B cell (primary cell): ENCODE measurements at regions not wholly inside any gene's neighbourhood (a gene's known extent, or its start where the extent isn't known, plus 50 kb on each side); places are given as distances from the start of the nearest gene placed in this dataset.

Experiments
- ATAC-seq: fragments of 200-7000 bp; cut with Tn5 transposase; one replicate; pipeline ENCODE4 v1.10.0; 2021; ENCODE audit warnings: low read depth, mild to moderate bottlenecking, moderate number of reproducible peaks, moderate library complexity
- CTCF ChIA-PET: fragments of 350-600 bp; sonication (Branson Sonifier 250); formaldehyde crosslinking; loops from one replicate; lab custom pipeline; 2021; ENCODE audit warnings: antibody characterized with exemption, inconsistent platforms; lab: Charles Lee
- POLR2A ChIA-PET: fragments of 350-600 bp; sonication (Branson Sonifier 250); formaldehyde crosslinking; loops from one replicate; lab custom pipeline; 2021; ENCODE audit warnings: antibody characterized with exemption; lab: Charles Lee
- DNase-seq: peaks from one replicate; pipeline ENCODE4 v3.0.0; 2013
- H2AFZ ChIP-seq: 2 replicates; pipeline ENCODE4 v1.6.1; 2012; ENCODE audit warnings: mild to moderate bottlenecking, low read depth, low read length; ENCODE audit not compliant: insufficient read depth, poor library complexity, severe bottlenecking
- H3K27ac ChIP-seq, 2 donors: 1 replicate in 1 of 2; 2 replicates in 1 of 2; pipeline ENCODE4 v1.5.1; 2012 to 2013; ENCODE audit warnings: low read length in 2 of 2, mild to moderate bottlenecking in 2 of 2, moderate library complexity in 1 of 2
- H3K27me3 ChIP-seq, 4 experiments: fragments of 200-600 bp in 1 of 4; sonication (generic) in 1 of 4; replicated peaks in 1 of 4; 1 replicate in 2 of 4; 2 replicates in 2 of 4; pipeline versions ENCODE4 v1.6.1 to v1.7.0; 2013 to 2016; ENCODE audit warnings: low read length in 3 of 4, mild to moderate bottlenecking in 2 of 4, mixed read lengths in 1 of 4, moderate library complexity in 1 of 4; ENCODE audit not compliant: insufficient read depth in 4 of 4, control insufficient read depth in 3 of 4; ENCODE audit errors: control extremely low read depth in 1 of 4
- H3K36me3 ChIP-seq, 2 experiments: replicated peaks in 1 of 2; 1 replicate in 1 of 2; 2 replicates in 1 of 2; pipeline versions ENCODE4 v1.6.1 to v1.7.1; 2013; ENCODE audit warnings: low read length in 1 of 2; ENCODE audit not compliant: insufficient read depth in 2 of 2, control insufficient read depth in 1 of 2; ENCODE audit errors: control extremely low read depth in 1 of 2, extremely low read depth in 1 of 2
- H3K4me1 ChIP-seq, 2 donors: fragments of 200-600 bp in 1 of 2; sonication (generic) in 1 of 2; 1 replicate in 1 of 2; 2 replicates in 1 of 2; pipeline versions ENCODE4 v1.5.1 to v1.6.1; 2013 to 2017; ENCODE audit warnings: low read length in 2 of 2; ENCODE audit not compliant: control insufficient read depth in 2 of 2, insufficient read depth in 2 of 2
- H3K4me2 ChIP-seq: replicated peaks from 2 replicates; pipeline ENCODE3; 2012; ENCODE audit warnings: mild to moderate bottlenecking, low read depth, low read length; ENCODE audit not compliant: poor library complexity, severe bottlenecking
- H3K4me3 ChIP-seq, 5 experiments: fragments of 200-600 bp in 1 of 5; sonication (generic) in 1 of 5; 1 replicate in 3 of 5; 2 replicates in 2 of 5; pipeline versions ENCODE4 v1.5.1 to v1.7.0; 2011 to 2016; ENCODE audit warnings: low read length in 4 of 5, mild to moderate bottlenecking in 4 of 5, low read depth in 2 of 5, control low read depth in 1 of 5, moderate library complexity in 1 of 5; ENCODE audit not compliant: insufficient read depth in 1 of 5; ENCODE audit errors: control extremely low read depth in 1 of 5, extremely low read depth in 1 of 5
- H3K79me2 ChIP-seq: fragments of 200-600 bp; sonication (generic); one replicate; pipeline ENCODE4 v1.6.0; 2016; ENCODE audit warnings: low read length; ENCODE audit not compliant: control insufficient read depth, insufficient read depth
- H3K9ac ChIP-seq: fragments of 200-600 bp; sonication (generic); 2 replicates; pipeline ENCODE4 v1.6.1; 2017; ENCODE audit warnings: mild to moderate bottlenecking, low read length, moderate library complexity
- H3K9me3 ChIP-seq, 3 donors: one replicate each; pipeline versions ENCODE4 v1.6.1 to v1.7.1; 2013; ENCODE audit warnings: low read length in 2 of 3; ENCODE audit not compliant: control insufficient read depth in 2 of 3, insufficient read depth in 1 of 3; ENCODE audit errors: control extremely low read depth in 1 of 3
- H4K20me1 ChIP-seq: 2 replicates; pipeline ENCODE4 v1.6.0; 2012; ENCODE audit warnings: mild to moderate bottlenecking, low read length; ENCODE audit not compliant: insufficient read depth, control insufficient read depth, poor library complexity, severe bottlenecking
- H3K27ac Mint-ChIP-seq: one replicate; pipeline ENCODE4 v1.8.0; 2021; ENCODE audit warnings: mixed read lengths
- H3K27me3 Mint-ChIP-seq: one replicate; pipeline ENCODE4 v1.8.0; 2021; ENCODE audit warnings: mixed read lengths
- H3K4me1 Mint-ChIP-seq: one replicate; pipeline ENCODE4 v1.8.0; 2021; ENCODE audit warnings: mixed read lengths
- H3K4me3 Mint-ChIP-seq: one replicate; pipeline ENCODE4 v1.8.0; 2021; ENCODE audit warnings: mixed read lengths
- H3K9me3 Mint-ChIP-seq: one replicate; pipeline ENCODE4 v1.8.0; 2022; ENCODE audit warnings: mixed read lengths; ENCODE audit not compliant: insufficient read depth
- EZH2 ChIP-seq: IDR thresholded peaks from 2 replicates; pipeline ENCODE4 v1.6.1; 2012; ENCODE audit warnings: borderline replicate concordance, low read depth, mild to moderate bottlenecking, moderate library complexity, low read length; ENCODE audit not compliant: insufficient read depth, poor library complexity, severe bottlenecking
- WGBS: methylation state at CpG from one replicate; pipeline ENCODE4 v1.1.5; 2013; ENCODE audit warnings: missing lambda C conversion rate; ENCODE audit not compliant: insufficient coverage; 5-methylcytosine and 5-hydroxymethylcytosine counted together
- intact Hi-C: fragments of 100-400 bp; cut with micrococcal nuclease; formaldehyde crosslinking; loops from one replicate; pipeline ENCODE4 v1.10.0; 2022
- TF ChIP-seq, protein P1 (sequence below): fragments of 200-600 bp; IDR thresholded peaks from one replicate; pipeline ENCODE4 v1.8.0; 2022; ENCODE audit warnings: antibody characterized with exemption, mild to moderate bottlenecking

DNA sequence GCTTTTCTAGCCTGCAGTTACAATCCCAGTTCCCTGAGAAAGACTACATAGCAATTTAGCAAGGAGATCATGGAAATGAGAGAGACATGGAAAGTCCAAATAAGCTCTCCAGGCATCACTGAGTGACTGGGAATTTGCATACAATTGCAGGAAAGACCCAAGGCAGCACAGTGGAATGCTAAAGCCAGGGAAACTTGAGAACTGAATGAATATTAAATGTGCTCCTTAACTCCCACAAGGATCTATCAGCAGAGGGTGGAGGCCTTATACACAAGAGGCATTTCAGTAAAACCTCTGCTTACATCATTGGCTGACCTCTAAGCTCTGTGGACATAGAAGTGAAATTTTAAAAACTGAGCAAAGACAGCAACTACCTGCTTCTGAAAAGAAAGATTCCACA, 355.6 kb upstream of the DAB2 start:
- intact Hi-C loops = no loop called here

DNA sequence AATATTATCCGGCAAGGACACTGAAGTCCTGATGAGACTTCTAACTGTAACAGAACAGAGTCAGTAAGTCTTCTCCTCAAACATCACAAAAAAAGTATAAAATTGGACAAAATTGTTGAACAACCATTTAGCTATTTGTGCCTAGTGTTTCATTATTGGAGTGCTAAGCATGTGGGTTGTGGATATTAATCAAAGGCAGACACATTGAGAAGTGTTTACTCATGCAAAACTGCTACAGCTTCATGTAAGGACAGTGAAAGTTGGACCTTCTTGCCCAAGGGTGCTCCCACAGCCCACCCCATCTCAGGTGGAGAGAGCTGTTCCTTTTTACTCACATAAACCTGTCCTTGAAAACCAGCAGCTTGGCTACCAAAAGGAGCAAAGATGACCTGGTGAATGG, 355.1 kb upstream of the DAB2 start:
- no peaks in the 10 kb centered on the region for H3K36me3 ChIP-seq
- no peaks in the 10 kb centered on the region for H4K20me1 ChIP-seq
- H3K9ac ChIP-seq = no peak overlapping the region
- Mint-ChIP-seq H3K4me3 (no peak overlapping the region), H3K4me1 (no peaks in the 10 kb centered on the region), H3K27ac (no peak overlapping the region), H3K9me3 (no peaks in the 10 kb centered on the region), H3K27me3 (peaks cover 3% of the 10 kb centered on the region)
- intact Hi-C loops = no loop called here
- H3K4me2 ChIP-seq = no peak overlapping the region
- TF ChIP-seq, protein P1, sequence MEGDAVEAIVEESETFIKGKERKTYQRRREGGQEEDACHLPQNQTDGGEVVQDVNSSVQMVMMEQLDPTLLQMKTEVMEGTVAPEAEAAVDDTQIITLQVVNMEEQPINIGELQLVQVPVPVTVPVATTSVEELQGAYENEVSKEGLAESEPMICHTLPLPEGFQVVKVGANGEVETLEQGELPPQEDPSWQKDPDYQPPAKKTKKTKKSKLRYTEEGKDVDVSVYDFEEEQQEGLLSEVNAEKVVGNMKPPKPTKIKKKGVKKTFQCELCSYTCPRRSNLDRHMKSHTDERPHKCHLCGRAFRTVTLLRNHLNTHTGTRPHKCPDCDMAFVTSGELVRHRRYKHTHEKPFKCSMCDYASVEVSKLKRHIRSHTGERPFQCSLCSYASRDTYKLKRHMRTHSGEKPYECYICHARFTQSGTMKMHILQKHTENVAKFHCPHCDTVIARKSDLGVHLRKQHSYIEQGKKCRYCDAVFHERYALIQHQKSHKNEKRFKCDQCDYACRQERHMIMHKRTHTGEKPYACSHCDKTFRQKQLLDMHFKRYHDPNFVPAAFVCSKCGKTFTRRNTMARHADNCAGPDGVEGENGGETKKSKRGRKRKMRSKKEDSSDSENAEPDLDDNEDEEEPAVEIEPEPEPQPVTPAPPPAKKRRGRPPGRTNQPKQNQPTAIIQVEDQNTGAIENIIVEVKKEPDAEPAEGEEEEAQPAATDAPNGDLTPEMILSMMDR = no peak
- TF ChIP-seq EZH2 = no peak
- no CpG with 5 or more reads among the region's 1 CpG for WGBS
- no peak overlapping the region for H3K4me3 ChIP-seq
- ATAC-seq = no peak
- no peaks in the 10 kb centered on the region for H3K79me2 ChIP-seq
- H3K9me3 ChIP-seq = no peaks in the 10 kb centered on the region
- ChIA-PET POLR2A (no interaction called here), CTCF (no interaction called here)
- no peak for DNase-seq
- H3K27me3 ChIP-seq = peaks cover 0 to 3% (median 0%) of the 10 kb centered on the region in 4 experiments
- H3K4me1 ChIP-seq = no peaks in the 10 kb centered on the region
- no peak overlapping the region for H2AFZ ChIP-seq
- H3K27ac ChIP-seq = no peak overlapping the region

More for the DNA sequence above, 355.6 kb upstream of the DAB2 start:
- H2AFZ ChIP-seq = no peak overlapping the region
- Mint-ChIP-seq H3K4me1 (no peaks in the 10 kb centered on the region), H3K27me3 (peaks cover 3% of the 10 kb centered on the region), H3K4me3 (no peak overlapping the region), H3K27ac (no peak overlapping the region), H3K9me3 (no peaks in the 10 kb centered on the region)
- no peaks in the 10 kb centered on the region for H3K79me2 ChIP-seq
- CTCF ChIA-PET = no interaction called here
- H3K4me2 ChIP-seq = no peak overlapping the region
- H4K20me1 ChIP-seq = no peaks in the 10 kb centered on the region
- H3K9ac ChIP-seq = no peak overlapping the region
- ATAC-seq (no peak), DNase-seq (no peak)
- no peaks in the 10 kb centered on the region for H3K9me3 ChIP-seq
- TF ChIP-seq, protein P1 = no peak
- no peak for TF ChIP-seq EZH2
- no peaks in the 10 kb centered on the region for H3K36me3 ChIP-seq
- POLR2A ChIA-PET = no interaction called here
- H3K27me3 ChIP-seq = peaks cover 0 to 3% (median 0%) of the 10 kb centered on the region in 4 experiments
- H3K27ac ChIP-seq = no peak overlapping the region
- H3K4me1 ChIP-seq = no peaks in the 10 kb centered on the region
- no peak overlapping the region for H3K4me3 ChIP-seq
